Panc1 (cell line): ENCODE measurements at regions not wholly inside any gene's neighbourhood (a gene's known extent, or its start where the extent isn't known, plus 50 kb on each side); places are given as distances from the start of the nearest gene placed in this dataset.
A peak's percentile ranks its signal among the peaks of the same experiment; 100 is the strongest.

Experiments
- ATAC-seq: fragments of 200-7000 bp; cut with Tn5 transposase; 2 replicates; pipeline ENCODE4 v1.9.1; 2020; ENCODE audit warnings: mild to moderate bottlenecking, moderate library complexity
- BruUV-seq: library from RNA; stranded (reverse); fragments of 400-500 nt; replicated peaks from 2 replicates; lab custom pipeline; 2021; lab: Mats Ljungman, UMichigan
- CTCF ChIA-PET: fragments of 300-600 bp; sonication (Branson Sonifier 250); formaldehyde crosslinking; loops from one replicate; lab custom pipeline; 2022; ENCODE audit warnings: antibody characterized with exemption; lab: Charles Lee
- POLR2A ChIA-PET: fragments of 300-600 bp; sonication (Branson Sonifier 250); formaldehyde crosslinking; loops from one replicate; lab custom pipeline; 2022; ENCODE audit warnings: antibody characterized with exemption; lab: Charles Lee
- DNase-seq: peaks from one replicate; pipeline ENCODE4 v3.0.0-alpha.2; 2010; ENCODE audit warnings: low read depth, low spot score
- H3K27ac ChIP-seq: 2 replicates; pipeline ENCODE4 v1.5.1; 2011; ENCODE audit warnings: mild to moderate bottlenecking, low read length, inconsistent platforms
- H3K27me3 ChIP-seq: fragments of 200-500 bp; sonication (Bioruptor generic); 2 replicates; pipeline ENCODE4 v1.6.0; 2014; ENCODE audit warnings: low read length, inconsistent platforms; ENCODE audit not compliant: control insufficient read depth, insufficient read depth
- H3K36me3 ChIP-seq: fragments of 200-500 bp; sonication (Bioruptor generic); 2 replicates; pipeline ENCODE4 v1.5.1; 2014; ENCODE audit warnings: inconsistent platforms, mild to moderate bottlenecking, low read length, moderate library complexity; ENCODE audit not compliant: control insufficient read depth, insufficient read depth
- H3K4me1 ChIP-seq: 2 replicates; pipeline ENCODE4 v1.5.1; 2011; ENCODE audit warnings: inconsistent platforms, mild to moderate bottlenecking, low read length, moderate library complexity; ENCODE audit not compliant: control insufficient read depth, insufficient read depth
- H3K4me3 ChIP-seq, 2 experiments: 2 replicates each; pipeline ENCODE4 v1.5.1; 2011 to 2012; ENCODE audit warnings: low read depth in 2 of 2, low read length in 2 of 2, mild to moderate bottlenecking in 2 of 2, inconsistent platforms in 1 of 2, moderate library complexity in 1 of 2
- H3K9me3 ChIP-seq: fragments of 200-500 bp; sonication (Bioruptor generic); 2 replicates; pipeline ENCODE4 v1.5.1; 2014; ENCODE audit warnings: low read depth, mild to moderate bottlenecking, inconsistent platforms, low read length, moderate library complexity; ENCODE audit not compliant: control insufficient read depth, insufficient read depth
- POLR2AphosphoS5 ChIP-seq: IDR thresholded peaks from 2 replicates; pipeline ENCODE4 v1.6.1; 2012; ENCODE audit warnings: mild to moderate bottlenecking, low read depth, low read length, moderate library complexity
- TCF7L2 ChIP-seq: IDR thresholded peaks from 2 replicates; pipeline ENCODE4 v1.6.1; 2011; ENCODE audit warnings: mild to moderate bottlenecking, low read depth, low read length, inconsistent platforms
- in situ Hi-C: cut with HindIII; loops from 2 replicates; pipeline ENCODE4 v1.10.0; 2016; ENCODE audit warnings: low sequenced_read_pairs, low pct_unique_long_range_greater_than_20kb
- intact Hi-C: fragments of 100-400 bp; cut with micrococcal nuclease; formaldehyde crosslinking; loops from one replicate; pipeline ENCODE4 v1.10.0; 2022; ENCODE audit not compliant: unreplicated experiment
- TF ChIP-seq, protein P1 (sequence below): fragments of 450-650 bp; IDR thresholded peaks from 2 replicates; pipeline ENCODE4 v1.5.1; 2017; ENCODE audit warnings: mild to moderate bottlenecking
- TF ChIP-seq, protein P2 (sequence below), 2 experiments: IDR thresholded peaks; 2 replicates each; pipeline ENCODE4 v1.6.1; 2011 to 2012; ENCODE audit warnings: low read depth in 2 of 2, control low read depth in 1 of 2, low read length in 1 of 2, mild to moderate bottlenecking in 1 of 2, moderate library complexity in 1 of 2; ENCODE audit not compliant: insufficient read depth in 1 of 2

DNA sequence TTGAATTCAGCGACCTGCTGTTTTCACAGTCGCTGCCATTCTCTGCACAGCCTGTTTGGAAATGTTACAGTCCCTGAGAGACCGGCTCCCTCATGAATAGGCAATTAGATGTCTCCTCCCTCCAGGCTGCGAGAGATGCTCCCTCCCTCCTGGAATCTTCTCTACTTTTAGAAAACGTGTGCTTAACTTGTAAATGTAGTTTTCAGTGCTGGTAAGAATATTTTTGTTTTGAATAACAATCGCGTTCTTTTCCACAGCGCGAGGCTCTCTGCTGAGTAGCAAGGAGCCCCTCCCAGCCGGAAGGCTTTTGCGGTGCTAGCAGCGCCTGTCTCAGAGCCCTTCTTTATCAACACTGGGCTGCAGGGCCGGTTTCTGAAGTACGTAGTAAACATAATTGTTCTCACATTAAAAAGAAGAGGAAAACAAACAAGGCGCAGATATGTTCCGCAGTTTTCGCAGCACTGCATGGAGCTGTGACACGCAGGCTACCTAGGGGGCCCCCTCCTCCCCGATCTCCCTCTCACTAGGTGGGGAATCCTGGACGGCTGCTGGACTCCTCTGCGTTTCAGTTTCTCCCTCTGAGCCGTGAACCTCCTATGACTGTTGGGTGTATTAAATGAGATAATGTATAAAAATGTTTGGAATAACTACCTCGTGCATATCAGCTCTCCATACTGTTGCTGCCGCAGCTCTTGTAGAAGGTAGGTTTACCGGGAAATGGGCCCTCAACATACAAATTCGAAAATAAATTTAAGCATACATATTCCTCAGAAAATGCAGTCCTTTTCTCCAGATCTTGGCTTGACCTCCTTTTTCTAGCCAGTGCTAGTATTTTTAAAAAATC, 79.0 kb upstream of the SPACA1 start:
- TF ChIP-seq, protein P1, sequence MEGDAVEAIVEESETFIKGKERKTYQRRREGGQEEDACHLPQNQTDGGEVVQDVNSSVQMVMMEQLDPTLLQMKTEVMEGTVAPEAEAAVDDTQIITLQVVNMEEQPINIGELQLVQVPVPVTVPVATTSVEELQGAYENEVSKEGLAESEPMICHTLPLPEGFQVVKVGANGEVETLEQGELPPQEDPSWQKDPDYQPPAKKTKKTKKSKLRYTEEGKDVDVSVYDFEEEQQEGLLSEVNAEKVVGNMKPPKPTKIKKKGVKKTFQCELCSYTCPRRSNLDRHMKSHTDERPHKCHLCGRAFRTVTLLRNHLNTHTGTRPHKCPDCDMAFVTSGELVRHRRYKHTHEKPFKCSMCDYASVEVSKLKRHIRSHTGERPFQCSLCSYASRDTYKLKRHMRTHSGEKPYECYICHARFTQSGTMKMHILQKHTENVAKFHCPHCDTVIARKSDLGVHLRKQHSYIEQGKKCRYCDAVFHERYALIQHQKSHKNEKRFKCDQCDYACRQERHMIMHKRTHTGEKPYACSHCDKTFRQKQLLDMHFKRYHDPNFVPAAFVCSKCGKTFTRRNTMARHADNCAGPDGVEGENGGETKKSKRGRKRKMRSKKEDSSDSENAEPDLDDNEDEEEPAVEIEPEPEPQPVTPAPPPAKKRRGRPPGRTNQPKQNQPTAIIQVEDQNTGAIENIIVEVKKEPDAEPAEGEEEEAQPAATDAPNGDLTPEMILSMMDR = no peak
- TF ChIP-seq, protein P2, sequence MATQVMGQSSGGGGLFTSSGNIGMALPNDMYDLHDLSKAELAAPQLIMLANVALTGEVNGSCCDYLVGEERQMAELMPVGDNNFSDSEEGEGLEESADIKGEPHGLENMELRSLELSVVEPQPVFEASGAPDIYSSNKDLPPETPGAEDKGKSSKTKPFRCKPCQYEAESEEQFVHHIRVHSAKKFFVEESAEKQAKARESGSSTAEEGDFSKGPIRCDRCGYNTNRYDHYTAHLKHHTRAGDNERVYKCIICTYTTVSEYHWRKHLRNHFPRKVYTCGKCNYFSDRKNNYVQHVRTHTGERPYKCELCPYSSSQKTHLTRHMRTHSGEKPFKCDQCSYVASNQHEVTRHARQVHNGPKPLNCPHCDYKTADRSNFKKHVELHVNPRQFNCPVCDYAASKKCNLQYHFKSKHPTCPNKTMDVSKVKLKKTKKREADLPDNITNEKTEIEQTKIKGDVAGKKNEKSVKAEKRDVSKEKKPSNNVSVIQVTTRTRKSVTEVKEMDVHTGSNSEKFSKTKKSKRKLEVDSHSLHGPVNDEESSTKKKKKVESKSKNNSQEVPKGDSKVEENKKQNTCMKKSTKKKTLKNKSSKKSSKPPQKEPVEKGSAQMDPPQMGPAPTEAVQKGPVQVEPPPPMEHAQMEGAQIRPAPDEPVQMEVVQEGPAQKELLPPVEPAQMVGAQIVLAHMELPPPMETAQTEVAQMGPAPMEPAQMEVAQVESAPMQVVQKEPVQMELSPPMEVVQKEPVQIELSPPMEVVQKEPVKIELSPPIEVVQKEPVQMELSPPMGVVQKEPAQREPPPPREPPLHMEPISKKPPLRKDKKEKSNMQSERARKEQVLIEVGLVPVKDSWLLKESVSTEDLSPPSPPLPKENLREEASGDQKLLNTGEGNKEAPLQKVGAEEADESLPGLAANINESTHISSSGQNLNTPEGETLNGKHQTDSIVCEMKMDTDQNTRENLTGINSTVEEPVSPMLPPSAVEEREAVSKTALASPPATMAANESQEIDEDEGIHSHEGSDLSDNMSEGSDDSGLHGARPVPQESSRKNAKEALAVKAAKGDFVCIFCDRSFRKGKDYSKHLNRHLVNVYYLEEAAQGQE (IDR thresholded peaks at IDR 0.05; ENCODE audit: insufficient read depth in 1 of 2, low read depth in 2 of 2, low read length in 1 of 2) = no peak
- TF ChIP-seq TCF7L2 = no peak
- no peak for TF ChIP-seq POLR2AphosphoS5
- in situ Hi-C loops = no loop called here
- Histone ChIP-seq H3K4me3 (peak overlapping the region; percentile 15 to 35), H3K36me3 (no peaks in the 10 kb centered on the region), H3K9me3 (no peaks in the 10 kb centered on the region), H3K27me3 (peaks cover 32% of the 10 kb centered on the region), H3K27ac (no peak overlapping the region), H3K4me1 (no peaks in the 10 kb centered on the region)
- ChIA-PET POLR2A (no interaction called here), CTCF (no interaction called here)
- no peak for DNase-seq
- ATAC-seq = peak; percentile 71; the same call in 1 of the 2 replicates
- no TSS peak for BruUV-seq
- intact Hi-C loops = no loop called here

DNA sequence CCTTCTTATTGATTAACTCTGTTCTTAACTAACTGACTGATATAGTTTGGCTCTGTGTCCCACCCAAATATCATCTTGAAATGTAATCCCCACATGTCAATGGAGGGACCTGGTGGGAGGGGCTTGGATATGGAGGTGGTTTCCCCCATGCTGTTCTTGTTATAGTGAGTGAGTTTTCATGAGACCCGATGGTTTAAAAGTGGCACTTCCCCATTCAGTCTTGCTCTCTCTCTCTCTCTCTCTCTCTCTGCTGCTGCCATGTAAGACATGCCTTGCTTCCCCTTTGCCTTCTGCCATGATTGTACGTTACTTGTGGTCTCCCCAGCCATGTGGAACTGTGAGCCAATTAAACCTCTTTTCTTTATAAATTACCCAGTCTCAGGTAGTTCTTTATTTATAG, 81.8 kb upstream of the SPACA1 start:
- Histone ChIP-seq H3K9me3 (no peaks in the 10 kb centered on the region), H3K4me3 (no peak overlapping the region), H3K27me3 (peaks cover 31% of the 10 kb centered on the region), H3K4me1 (no peaks in the 10 kb centered on the region), H3K36me3 (no peaks in the 10 kb centered on the region), H3K27ac (no peak overlapping the region)
- BruUV-seq = no TSS peak
- ATAC-seq (no peak), DNase-seq (no peak)
- ChIA-PET POLR2A (no interaction called here), CTCF (no interaction called here)
- intact Hi-C loops = no loop called here
- TF ChIP-seq, protein P2 (IDR thresholded peaks at IDR 0.05; ENCODE audit: insufficient read depth in 1 of 2, low read depth in 2 of 2, low read length in 1 of 2) = no peak
- TF ChIP-seq POLR2AphosphoS5 (no peak), TCF7L2 (no peak)
- in situ Hi-C loops = no loop called here
